Sigmoid colon (tissue), 3 donors: ENCODE measurements at regions not wholly inside any gene's neighbourhood (a gene's known extent, or its start where the extent isn't known, plus 50 kb on each side); places are given as distances from the start of the nearest gene placed in this dataset.

ENCODE experiments used
- POLR2A ChIP-seq, 2 donors: fragments of 450-650 bp; IDR thresholded peaks; one replicate each; pipeline ENCODE4 v1.6.1; 2016; ENCODE audit warnings: antibody characterized with exemption in 2 of 2, mild to moderate bottlenecking in 2 of 2, moderate library complexity in 2 of 2
- TF ChIP-seq, protein P1 (sequence below), 4 experiments: fragments of 450-650 bp in 3 of 4; fragments of 200-600 bp in 1 of 4; IDR thresholded peaks; one replicate each; pipeline ENCODE4 v1.5.1; 2016 to 2019; ENCODE audit warnings: antibody characterized with exemption in 4 of 4, mild to moderate bottlenecking in 3 of 4, moderate library complexity in 2 of 4

DNA sequence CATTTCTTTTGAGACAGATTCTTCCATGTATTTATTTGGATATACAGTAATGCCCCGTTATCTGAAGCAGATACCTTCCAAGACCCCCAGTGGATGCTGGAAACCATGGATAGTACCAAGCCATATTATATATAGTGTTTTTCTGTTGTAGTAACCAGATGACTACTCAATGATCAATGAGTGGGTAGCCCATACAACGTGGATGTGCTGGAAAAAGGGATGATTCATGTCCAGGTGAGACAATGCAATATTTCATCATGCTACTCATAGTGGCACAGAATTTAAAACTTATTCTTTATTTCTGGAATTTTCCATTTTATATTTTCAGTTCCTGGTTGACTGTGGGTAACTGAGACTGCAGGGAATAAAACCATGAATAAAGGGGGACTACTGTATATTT lies 427.5 kb downstream of the METTL15 start:
- TF ChIP-seq, protein P1, sequence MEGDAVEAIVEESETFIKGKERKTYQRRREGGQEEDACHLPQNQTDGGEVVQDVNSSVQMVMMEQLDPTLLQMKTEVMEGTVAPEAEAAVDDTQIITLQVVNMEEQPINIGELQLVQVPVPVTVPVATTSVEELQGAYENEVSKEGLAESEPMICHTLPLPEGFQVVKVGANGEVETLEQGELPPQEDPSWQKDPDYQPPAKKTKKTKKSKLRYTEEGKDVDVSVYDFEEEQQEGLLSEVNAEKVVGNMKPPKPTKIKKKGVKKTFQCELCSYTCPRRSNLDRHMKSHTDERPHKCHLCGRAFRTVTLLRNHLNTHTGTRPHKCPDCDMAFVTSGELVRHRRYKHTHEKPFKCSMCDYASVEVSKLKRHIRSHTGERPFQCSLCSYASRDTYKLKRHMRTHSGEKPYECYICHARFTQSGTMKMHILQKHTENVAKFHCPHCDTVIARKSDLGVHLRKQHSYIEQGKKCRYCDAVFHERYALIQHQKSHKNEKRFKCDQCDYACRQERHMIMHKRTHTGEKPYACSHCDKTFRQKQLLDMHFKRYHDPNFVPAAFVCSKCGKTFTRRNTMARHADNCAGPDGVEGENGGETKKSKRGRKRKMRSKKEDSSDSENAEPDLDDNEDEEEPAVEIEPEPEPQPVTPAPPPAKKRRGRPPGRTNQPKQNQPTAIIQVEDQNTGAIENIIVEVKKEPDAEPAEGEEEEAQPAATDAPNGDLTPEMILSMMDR (IDR thresholded peaks at IDR 0.05) = no peak
- TF ChIP-seq POLR2A (IDR thresholded peaks at IDR 0.05) = no peak
